NCI-H510A treated with DMSO at 0.1 percent for 48 hours (cell line): ENCODE measurements at regions not wholly inside any gene's neighbourhood (a gene's known extent, or its start where the extent isn't known, plus 50 kb on each side); places are given as distances from the start of the nearest gene placed in this dataset.
"Not testable (repeated sequence)": the region's sequence is repeated elsewhere in the genome, so short reads cannot be mapped to it uniquely, and the experiment has no call there.

Experiments
- DNase-seq: peaks from one replicate; lab custom pipeline; 2025; lab: John Stamatoyannopoulos, UW

GRCh38 chr2:76257802-76258201 lies 547.1 kb upstream of the GCFC2 start:
- DNase-seq = no peak

GRCh38 chr2:76256458-76257088 lies 545.9 kb upstream of the GCFC2 start:
- DNase-seq = no peak

- DNase-seq = no peak
Observed at GRCh38 chr2:76252704-76253103, 542.0 kb upstream of the GCFC2 start.

- no peak for DNase-seq
Observed at GRCh38 chr2:76251342-76251741, 540.6 kb upstream of the GCFC2 start.

- no peak for DNase-seq
Observed at GRCh38 chr2:76247006-76247405, 536.3 kb upstream of the GCFC2 start.

DNA sequence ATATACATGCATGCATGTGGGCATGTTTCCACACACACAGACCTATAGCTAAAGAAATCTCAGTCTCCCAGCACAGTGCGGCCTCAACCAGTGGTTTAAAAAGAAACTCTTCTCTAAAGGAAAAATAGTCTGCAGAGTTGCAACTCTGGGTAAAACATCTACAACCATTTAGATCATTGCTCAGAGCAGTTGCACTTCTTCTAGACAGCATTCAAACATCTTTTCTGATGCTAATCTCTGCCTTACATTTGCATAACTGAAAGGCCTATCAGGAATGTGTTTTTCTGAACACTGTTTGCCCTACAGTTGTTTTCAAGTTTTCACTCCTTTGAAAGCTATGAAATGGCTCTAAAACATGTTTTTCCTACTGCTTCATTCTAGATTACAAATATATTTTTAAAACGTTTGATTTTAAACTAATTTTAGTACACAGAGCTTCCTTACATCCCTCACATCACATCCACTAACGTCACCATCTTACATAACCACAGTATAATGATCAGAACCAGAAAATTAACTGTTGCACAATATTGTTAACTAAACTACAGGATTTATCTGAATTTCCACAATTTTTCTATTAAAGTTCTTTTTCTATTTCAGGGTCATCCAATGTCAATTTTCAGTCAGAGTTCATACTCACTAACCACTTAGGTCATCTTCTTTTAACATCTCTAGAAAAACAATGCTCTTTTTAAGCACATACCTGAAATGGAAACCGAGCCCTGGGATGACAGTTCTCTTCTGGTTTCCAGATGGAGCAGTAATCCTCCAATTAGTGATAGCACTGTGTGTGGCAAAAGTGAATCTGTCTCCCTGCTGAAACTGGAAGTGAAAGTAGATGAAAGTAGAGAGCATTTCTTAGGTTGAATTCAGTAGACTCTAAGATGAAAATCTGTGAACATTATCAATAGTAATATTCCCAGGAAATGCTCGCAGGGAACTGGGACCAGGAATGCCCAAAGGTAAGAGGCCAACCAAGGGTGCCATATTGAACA lies 501.6 kb upstream of the GCFC2 start:
- no peak for DNase-seq

- DNase-seq = no peak
Observed at GRCh38 chr2:76210551-76210950, 499.8 kb upstream of the GCFC2 start.

DNA sequence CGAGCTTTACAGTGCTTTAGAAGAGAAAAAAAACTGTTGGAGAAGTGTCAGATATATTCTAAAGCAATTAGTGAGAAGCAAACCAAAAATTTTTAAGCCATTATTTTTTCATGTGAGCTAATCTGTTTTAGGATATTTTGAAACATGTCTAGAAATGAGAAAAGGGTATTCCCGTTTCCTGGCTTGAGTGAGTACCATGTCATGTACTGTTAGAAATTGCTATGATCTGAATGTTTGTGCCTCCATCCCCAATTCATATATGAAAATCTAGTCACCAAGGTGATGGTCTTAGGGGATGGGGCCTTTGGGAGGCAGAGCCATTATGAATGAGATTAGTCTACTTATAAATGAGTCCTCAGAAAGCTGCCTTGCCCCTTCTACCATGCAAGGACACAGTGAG lies 493.3 kb upstream of the GCFC2 start:
- no peak for DNase-seq

DNA sequence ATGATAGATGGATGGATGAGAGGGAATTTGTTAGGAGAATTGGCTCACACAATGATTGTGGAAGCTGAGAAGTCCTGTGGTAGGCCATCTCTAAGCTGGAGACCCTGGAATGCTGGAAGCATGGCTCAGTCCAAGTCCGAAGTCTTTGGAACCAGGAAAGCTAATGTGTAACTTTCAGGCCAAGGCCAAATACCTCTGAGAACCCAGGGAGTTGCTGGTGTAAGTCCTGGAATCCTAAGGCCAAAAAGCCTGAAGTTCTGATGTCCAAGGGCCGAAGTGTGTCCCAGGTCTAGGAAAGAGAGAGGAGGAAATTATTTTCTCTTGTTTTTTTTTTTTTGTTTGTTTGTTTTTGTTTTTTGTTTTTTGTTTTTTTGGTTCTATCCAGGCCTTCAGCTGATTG lies 492.2 kb upstream of the GCFC2 start:
- DNase-seq = no peak

DNA sequence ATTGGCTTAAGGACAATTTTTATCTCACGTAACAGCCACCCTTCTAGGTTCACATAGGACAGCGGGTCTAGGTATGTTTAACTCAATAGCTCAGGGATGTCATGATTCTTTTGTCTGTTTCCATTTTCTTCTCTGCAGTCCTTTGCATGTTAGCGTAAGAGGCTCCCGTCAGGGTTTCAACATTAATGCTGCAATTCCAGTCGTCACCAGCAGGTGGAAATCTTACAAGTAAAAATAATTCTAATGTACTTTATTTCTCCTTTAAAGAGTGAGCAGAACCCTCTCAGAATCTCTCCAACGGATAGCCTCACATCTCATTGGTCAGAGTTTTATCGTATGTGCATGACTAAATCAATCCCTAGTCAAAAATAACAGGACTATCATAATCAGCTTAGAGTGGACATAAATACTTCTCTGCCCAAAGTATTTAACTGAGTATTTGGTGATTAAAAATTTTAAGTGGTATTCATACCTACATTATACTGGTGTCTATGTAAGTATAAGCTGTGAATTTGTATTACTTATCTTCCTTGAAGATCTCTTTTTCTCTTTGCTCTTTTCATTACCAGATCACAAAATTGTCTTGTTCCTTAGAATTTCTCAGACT lies 487.2 kb upstream of the GCFC2 start:
- peak; percentile 55 for DNase-seq

GRCh38 chr2:76197428-76197827 lies 486.7 kb upstream of the GCFC2 start:
- no peak for DNase-seq

DNA sequence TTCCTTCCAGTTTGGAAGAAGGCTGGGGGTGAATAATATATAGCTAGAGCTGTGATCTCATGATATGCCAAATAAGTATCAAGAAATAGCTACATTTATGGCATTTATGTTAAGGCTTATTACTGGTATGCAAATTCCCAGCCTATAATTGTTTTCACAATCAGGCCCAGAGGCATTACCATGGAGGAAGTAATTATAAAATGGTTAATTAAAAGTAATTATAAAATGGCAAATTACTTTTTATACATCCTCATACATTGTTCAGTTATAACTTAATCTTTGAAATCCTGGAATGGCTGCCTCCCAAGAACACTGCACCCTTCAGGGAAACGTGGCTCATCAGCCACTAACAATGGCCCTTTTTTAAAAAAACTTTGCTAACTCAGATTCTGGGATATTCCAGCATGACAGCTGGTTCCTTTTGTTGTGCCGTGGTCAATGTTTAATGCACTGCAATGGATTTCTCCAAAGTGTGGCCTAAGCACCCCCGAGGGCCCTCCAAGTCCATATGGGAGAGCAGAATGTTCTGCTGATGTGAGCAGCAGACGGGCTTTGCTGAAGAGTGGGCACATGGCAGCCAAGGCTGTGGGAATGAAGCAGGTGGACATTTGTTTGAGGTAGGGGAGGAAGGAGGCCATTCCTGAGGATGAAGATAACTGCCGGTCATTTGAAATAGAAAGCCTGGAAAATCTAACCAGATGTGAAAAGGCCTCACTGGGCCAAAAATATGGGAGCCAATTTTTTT lies 483.5 kb upstream of the GCFC2 start:
- DNase-seq = no peak

DNA sequence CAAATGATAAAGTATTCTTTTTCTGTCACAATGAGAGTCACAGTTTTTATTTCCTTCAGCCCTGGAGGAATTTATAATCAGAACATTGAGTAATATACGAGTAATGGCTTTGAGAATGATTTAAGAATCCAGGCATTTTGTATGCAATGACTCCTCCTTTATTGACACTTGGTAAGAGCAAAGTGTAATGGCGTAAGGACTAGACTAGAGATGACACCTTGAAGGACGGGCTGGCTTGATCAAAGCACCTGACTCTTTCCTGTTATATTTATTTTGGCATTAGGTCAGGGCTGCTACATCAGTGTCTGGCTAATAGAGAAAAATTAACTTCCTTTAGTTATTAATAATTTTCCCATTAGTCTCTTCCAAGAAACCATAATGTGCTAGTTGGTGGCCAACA lies 482.4 kb upstream of the GCFC2 start:
- DNase-seq = no peak

- no peak for DNase-seq
Observed at GRCh38 chr2:76188334-76189008, 477.8 kb upstream of the GCFC2 start.

- no peak for DNase-seq
Observed at GRCh38 chr2:76187415-76187814, 476.7 kb upstream of the GCFC2 start.

GRCh38 chr2:76180676-76181075 lies 470.0 kb upstream of the GCFC2 start:
- no peak for DNase-seq

DNA sequence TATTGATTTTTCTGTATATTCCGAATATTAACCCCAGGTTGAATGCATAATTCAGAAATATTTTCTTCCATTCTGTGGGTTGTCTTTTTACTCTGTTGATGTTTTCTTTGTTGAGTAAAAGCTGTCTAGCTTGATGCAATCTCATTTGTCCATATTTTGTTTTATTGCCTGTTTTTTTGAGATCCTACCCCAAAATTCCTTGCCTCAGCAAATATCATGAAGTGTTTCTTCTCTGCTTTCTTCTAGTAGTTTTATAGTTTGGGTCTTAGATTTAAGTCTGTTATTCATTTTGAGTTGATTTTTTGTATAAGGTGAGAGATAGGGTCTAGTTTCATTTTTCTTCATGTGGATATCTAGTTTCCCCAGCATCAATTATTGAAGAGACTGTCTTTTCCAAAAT lies 467.9 kb upstream of the GCFC2 start:
- DNase-seq = no peak

GRCh38 chr2:76175295-76175694 lies 464.6 kb upstream of the GCFC2 start:
- no peak for DNase-seq

DNA sequence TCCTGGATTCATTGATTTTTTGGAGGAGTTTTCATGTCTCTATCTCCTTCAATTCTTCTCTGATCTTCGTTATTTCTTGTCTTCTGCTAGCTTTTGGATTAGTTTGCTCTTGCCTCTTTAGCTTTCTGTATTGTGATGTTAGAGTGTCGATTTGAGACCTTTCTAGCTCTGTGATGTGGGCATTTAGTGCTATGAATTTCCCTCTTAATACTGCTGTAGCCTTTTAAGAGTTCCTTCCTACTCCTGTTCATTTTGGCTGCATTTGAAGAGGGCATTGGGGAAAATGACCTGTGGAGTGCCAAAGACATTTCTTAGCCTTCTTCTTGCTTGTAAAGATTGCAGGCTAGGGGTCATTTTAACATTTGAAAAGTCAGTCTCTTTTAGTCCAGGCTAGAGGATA lies 463.8 kb upstream of the GCFC2 start:
- no peak for DNase-seq

DNA sequence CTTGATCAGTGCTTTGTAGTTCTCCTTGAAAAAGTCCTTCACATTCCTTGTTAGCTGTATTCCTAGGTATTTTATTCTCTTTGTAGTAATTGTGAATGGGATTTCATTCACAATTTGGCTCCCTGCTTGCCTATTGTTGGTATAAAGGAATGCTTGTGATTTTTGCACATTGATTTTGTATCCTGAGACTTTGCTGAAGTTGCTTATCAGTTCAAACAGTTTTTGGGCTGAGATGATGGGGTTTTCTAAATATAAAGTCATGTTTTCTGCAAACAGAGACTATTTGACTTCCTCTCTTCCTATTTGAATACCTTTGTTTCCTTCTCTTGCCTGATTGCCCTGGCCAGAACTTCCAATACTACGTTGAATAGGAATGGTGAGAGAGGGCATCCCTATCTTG lies 462.5 kb upstream of the GCFC2 start:
- not testable (repeated sequence) for DNase-seq

DNA sequence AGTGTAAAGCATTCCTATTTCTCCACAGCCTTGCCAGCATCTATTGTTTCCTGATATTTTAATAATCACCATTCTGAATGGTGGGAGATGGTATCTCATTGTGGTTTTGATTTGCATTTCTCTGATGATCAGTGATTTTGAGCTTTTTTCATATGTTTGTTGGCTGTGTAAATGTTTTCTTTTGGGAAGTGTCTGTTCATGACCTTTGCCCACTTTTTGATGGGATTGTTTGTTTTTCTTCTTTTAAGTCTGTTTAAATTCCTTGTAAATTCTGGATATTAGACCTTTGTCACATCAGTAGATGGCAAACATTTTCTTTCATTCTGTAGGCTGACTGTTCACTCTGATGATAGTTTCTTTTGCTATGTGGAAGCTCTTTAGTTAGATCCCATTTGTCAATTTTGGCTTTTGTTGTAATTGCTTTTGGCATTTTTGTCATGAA lies 461.5 kb upstream of the GCFC2 start:
- not testable (repeated sequence) for DNase-seq

DNA sequence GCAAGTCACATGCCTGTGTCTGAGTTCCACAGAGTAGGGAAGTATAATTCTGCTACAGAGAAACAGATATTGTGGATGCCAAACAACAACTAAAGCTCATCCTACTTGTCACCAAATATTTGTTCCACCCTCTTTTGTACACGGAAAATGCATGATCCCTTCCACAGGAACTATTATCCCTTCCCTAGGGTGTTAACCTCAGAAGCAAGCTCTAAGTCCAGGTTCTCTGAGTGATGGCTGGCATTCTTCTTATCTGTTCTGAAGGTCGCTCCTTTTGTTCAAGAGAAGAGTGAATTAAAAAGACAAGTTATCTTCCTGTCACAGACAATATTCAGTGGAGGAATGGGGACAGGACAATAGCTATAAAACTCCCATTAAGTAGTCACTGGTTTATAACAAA lies 460.1 kb upstream of the GCFC2 start:
- DNase-seq = no peak
